IMR-90 (cell line): ENCODE measurements at regions not wholly inside any gene's neighbourhood (a gene's known extent, or its start where the extent isn't known, plus 50 kb on each side); places are given as distances from the start of the nearest gene placed in this dataset.

ENCODE experiments used
- BHLHE40 ChIP-seq: fragments of 150-350 bp; IDR thresholded peaks from 2 replicates; pipeline ENCODE4 v1.6.1; 2016; ENCODE audit warnings: mild to moderate bottlenecking, low read depth, low read length
- CEBPB ChIP-seq: IDR thresholded peaks from 2 replicates; pipeline ENCODE4 v1.6.1; 2012; ENCODE audit warnings: low read depth, low read length, improper control_type of control experiment
- CHD1 ChIP-seq: IDR thresholded peaks from 2 replicates; pipeline ENCODE4 v1.6.1; 2012; ENCODE audit warnings: low read depth, low read length, improper control_type of control experiment
- MXI1 ChIP-seq: IDR thresholded peaks from 2 replicates; pipeline ENCODE4 v1.6.1; 2012; ENCODE audit warnings: low read depth, mild to moderate bottlenecking, low read length, moderate library complexity, borderline replicate concordance
- POLR2A ChIP-seq: IDR thresholded peaks from 2 replicates; pipeline ENCODE4 v1.6.1; 2012; ENCODE audit warnings: mild to moderate bottlenecking, low read depth, low read length
- RAD21 ChIP-seq: IDR thresholded peaks from 2 replicates; pipeline ENCODE4 v1.6.1; 2012; ENCODE audit warnings: low read length, improper control_type of control experiment
- RCOR1 ChIP-seq: IDR thresholded peaks from 2 replicates; pipeline ENCODE4 v1.6.1; 2012; ENCODE audit warnings: mild to moderate bottlenecking, low read length, improper control_type of control experiment; ENCODE audit not compliant: insufficient replicate concordance
- RFX5 ChIP-seq: IDR thresholded peaks from 2 replicates; pipeline ENCODE4 v1.8.0; 2012; ENCODE audit warnings: low read depth, mild to moderate bottlenecking, low read length, moderate library complexity
- TF ChIP-seq, protein P1 (sequence below): fragments of 150-350 bp; IDR thresholded peaks from 2 replicates; pipeline ENCODE4 v1.6.1; 2017; ENCODE audit warnings: mild to moderate bottlenecking, antibody characterized with exemption, low read length, low read depth
- TF ChIP-seq, protein P2 (sequence below): conservative IDR thresholded peaks from 2 replicates; pipeline ENCODE4 v1.5.1; 2012; ENCODE audit warnings: mild to moderate bottlenecking, low read depth, low read length, improper control_type of control experiment

DNA sequence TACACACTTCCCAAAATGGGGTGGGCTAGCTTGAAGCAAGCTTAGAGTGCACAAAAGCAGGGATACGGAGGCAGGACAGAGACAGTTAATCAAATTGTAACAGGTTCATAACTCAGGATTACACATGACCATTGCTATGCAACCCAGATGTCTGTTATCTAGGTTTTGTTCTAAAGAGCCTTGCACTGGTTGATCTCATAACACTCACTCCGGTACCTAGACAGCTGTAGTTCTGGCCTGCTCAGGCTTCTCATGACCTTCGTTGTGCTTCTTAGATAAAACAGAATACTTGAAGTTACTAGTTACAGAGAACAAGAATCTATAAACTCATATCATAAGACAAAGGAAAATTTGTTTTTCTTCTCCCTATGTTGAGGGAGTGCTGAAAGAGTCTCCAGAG, 983.4 kb downstream of the TMEM121 start:
- TF ChIP-seq, protein P1, sequence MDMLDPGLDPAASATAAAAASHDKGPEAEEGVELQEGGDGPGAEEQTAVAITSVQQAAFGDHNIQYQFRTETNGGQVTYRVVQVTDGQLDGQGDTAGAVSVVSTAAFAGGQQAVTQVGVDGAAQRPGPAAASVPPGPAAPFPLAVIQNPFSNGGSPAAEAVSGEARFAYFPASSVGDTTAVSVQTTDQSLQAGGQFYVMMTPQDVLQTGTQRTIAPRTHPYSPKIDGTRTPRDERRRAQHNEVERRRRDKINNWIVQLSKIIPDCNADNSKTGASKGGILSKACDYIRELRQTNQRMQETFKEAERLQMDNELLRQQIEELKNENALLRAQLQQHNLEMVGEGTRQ, result no peak
- TF ChIP-seq, protein P2, sequence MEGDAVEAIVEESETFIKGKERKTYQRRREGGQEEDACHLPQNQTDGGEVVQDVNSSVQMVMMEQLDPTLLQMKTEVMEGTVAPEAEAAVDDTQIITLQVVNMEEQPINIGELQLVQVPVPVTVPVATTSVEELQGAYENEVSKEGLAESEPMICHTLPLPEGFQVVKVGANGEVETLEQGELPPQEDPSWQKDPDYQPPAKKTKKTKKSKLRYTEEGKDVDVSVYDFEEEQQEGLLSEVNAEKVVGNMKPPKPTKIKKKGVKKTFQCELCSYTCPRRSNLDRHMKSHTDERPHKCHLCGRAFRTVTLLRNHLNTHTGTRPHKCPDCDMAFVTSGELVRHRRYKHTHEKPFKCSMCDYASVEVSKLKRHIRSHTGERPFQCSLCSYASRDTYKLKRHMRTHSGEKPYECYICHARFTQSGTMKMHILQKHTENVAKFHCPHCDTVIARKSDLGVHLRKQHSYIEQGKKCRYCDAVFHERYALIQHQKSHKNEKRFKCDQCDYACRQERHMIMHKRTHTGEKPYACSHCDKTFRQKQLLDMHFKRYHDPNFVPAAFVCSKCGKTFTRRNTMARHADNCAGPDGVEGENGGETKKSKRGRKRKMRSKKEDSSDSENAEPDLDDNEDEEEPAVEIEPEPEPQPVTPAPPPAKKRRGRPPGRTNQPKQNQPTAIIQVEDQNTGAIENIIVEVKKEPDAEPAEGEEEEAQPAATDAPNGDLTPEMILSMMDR, result no peak
- TF ChIP-seq RCOR1 (no peak), RAD21 (no peak), CEBPB (no peak), CHD1 (no peak), POLR2A (no peak), BHLHE40 (no peak), MXI1 (no peak), RFX5 (no peak)
